NCI-H2107 (cell line): ENCODE measurements at regions not wholly inside any gene's neighbourhood (a gene's known extent, or its start where the extent isn't known, plus 50 kb on each side); places are given as distances from the start of the nearest gene placed in this dataset.

Experiments used
- DNase-seq: peaks from one replicate; lab custom pipeline; 2025; lab: John Stamatoyannopoulos, UW

- DNase-seq = no peak
These were observed 62.9 kb downstream of the NHLRC3 start for GRCh38 chr13:39100996-39101738.

- no peak for DNase-seq
These were observed 64.8 kb downstream of the NHLRC3 start for GRCh38 chr13:39102981-39103490.

GRCh38 chr13:39105110-39105509 is 66.9 kb downstream of the NHLRC3 start:
- DNase-seq = peak; percentile 89

GRCh38 chr13:39106216-39107005 is 68.2 kb downstream of the NHLRC3 start:
- peak; percentile 84 for DNase-seq

GRCh38 chr13:39107561-39107960 is 69.3 kb downstream of the NHLRC3 start:
- DNase-seq = no peak

- no peak for DNase-seq
These were observed 70.5 kb downstream of the NHLRC3 start for GRCh38 chr13:39108783-39109182.

- DNase-seq = no peak
These were observed 72.4 kb downstream of the NHLRC3 start for GRCh38 chr13:39110518-39111097.

- DNase-seq = no peak
These were observed 72.9 kb downstream of the NHLRC3 start for GRCh38 chr13:39111145-39111544.

- DNase-seq = no peak
These were observed 81.2 kb downstream of the NHLRC3 start for GRCh38 chr13:39119422-39119821.

GRCh38 chr13:39123578-39123977 is 85.3 kb downstream of the NHLRC3 start:
- no peak for DNase-seq

GRCh38 chr13:39129213-39129612 is 91.0 kb downstream of the NHLRC3 start:
- DNase-seq = no peak

GRCh38 chr13:39130301-39130700 is 92.0 kb downstream of the NHLRC3 start:
- DNase-seq = peak; percentile 40

- no peak for DNase-seq
These were observed 94.3 kb downstream of the NHLRC3 start for GRCh38 chr13:39132286-39133230.

- DNase-seq = no peak
These were observed 95.5 kb downstream of the NHLRC3 start for GRCh38 chr13:39133781-39134180.

GRCh38 chr13:39134574-39134973 is 96.3 kb downstream of the NHLRC3 start:
- DNase-seq = no peak

- no peak for DNase-seq
These were observed 106.1 kb downstream of the NHLRC3 start for GRCh38 chr13:39144391-39144790.

- DNase-seq = no peak
These were observed 106.8 kb downstream of the NHLRC3 start for GRCh38 chr13:39144941-39145533.

- DNase-seq = peak; percentile 54
These were observed 110.3 kb downstream of the NHLRC3 start for GRCh38 chr13:39148513-39148961.

- no peak for DNase-seq
These were observed 111.6 kb downstream of the NHLRC3 start for GRCh38 chr13:39149896-39150295.

GRCh38 chr13:39154041-39154440 is 115.8 kb downstream of the NHLRC3 start:
- no peak for DNase-seq

GRCh38 chr13:39159393-39159792 is 121.1 kb downstream of the NHLRC3 start:
- peak; percentile 76 for DNase-seq
